ENCODE measurements at regions not wholly inside any gene's neighbourhood (a gene's known extent, or its start where the extent isn't known, plus 50 kb on each side); places are given as distances from the start of the nearest gene placed in this dataset.

GRCh38 chr1:69185378-69185777 lies 382.3 kb upstream of the LRRC7 start:
- no peak for DNase-seq (ENCODE audit: low read depth)
- H3K4me3 ChIP-seq (ENCODE audit: low read depth, low read length) = no peak overlapping the region
- no peak for TF ChIP-seq CTCF (conservative IDR thresholded peaks at IDR 0.05; ENCODE audit: low read depth, low read length)

- no peak overlapping the region for H3K4me3 ChIP-seq (ENCODE audit: low read depth, low read length)
- no peak for DNase-seq (ENCODE audit: low read depth)
- no peak for TF ChIP-seq CTCF (conservative IDR thresholded peaks at IDR 0.05; ENCODE audit: low read depth, low read length)
Measured at GRCh38 chr1:69191335-69191734, 376.4 kb upstream of the LRRC7 start.

GRCh38 chr1:69195136-69195535 lies 372.6 kb upstream of the LRRC7 start:
- DNase-seq (ENCODE audit: low read depth) = no peak
- H3K4me3 ChIP-seq (ENCODE audit: low read depth, low read length) = no peak overlapping the region
- TF ChIP-seq CTCF (conservative IDR thresholded peaks at IDR 0.05; ENCODE audit: low read depth, low read length) = no peak

GRCh38 chr1:69196071-69196470 lies 371.7 kb upstream of the LRRC7 start:
- TF ChIP-seq CTCF (conservative IDR thresholded peaks at IDR 0.05; ENCODE audit: low read depth, low read length) = no peak
- DNase-seq (ENCODE audit: low read depth) = no peak
- no peak overlapping the region for H3K4me3 ChIP-seq (ENCODE audit: low read depth, low read length)

- no peak overlapping the region for H3K4me3 ChIP-seq (ENCODE audit: low read depth, low read length)
- DNase-seq (ENCODE audit: low read depth) = no peak
- no peak for TF ChIP-seq CTCF (conservative IDR thresholded peaks at IDR 0.05; ENCODE audit: low read depth, low read length)
Measured at GRCh38 chr1:69197816-69198215, 369.9 kb upstream of the LRRC7 start.

- no peak overlapping the region for H3K4me3 ChIP-seq (ENCODE audit: low read depth, low read length)
- no peak for TF ChIP-seq CTCF (conservative IDR thresholded peaks at IDR 0.05; ENCODE audit: low read depth, low read length)
- DNase-seq (ENCODE audit: low read depth) = peak; percentile 23
Measured at GRCh38 chr1:69201716-69202115, 366.0 kb upstream of the LRRC7 start.

GRCh38 chr1:69203166-69203565 lies 364.6 kb upstream of the LRRC7 start:
- DNase-seq (ENCODE audit: low read depth) = no peak
- no peak for TF ChIP-seq CTCF (conservative IDR thresholded peaks at IDR 0.05; ENCODE audit: low read depth, low read length)
- no peak overlapping the region for H3K4me3 ChIP-seq (ENCODE audit: low read depth, low read length)
